T-helper 17 cell (primary cell): ENCODE measurements at regions not wholly inside any gene's neighbourhood (a gene's known extent, or its start where the extent isn't known, plus 50 kb on each side); places are given as distances from the start of the nearest gene placed in this dataset.
"Not testable (repeated sequence)": the region's sequence is repeated elsewhere in the genome, so short reads cannot be mapped to it uniquely, and the experiment has no call there.

Experiments
- ATAC-seq: fragments of 150-1000 bp; cut with Tn5 transposase; 2 replicates; pipeline ENCODE4 v1.10.0; 2021; ENCODE audit warnings: mild to moderate bottlenecking, moderate library complexity
- DNase-seq, 3 donors: peaks; one replicate each; pipeline versions ENCODE4 v3.0.0 to v3.0.0-alpha.2; 2020 to 2021
- H3K9me3 ChIP-seq: one replicate; pipeline ENCODE4 v1.7.0; 2013; ENCODE audit warnings: low read length, mild to moderate bottlenecking; ENCODE audit not compliant: control insufficient read depth, poor library complexity, severe bottlenecking
- H3K27ac Mint-ChIP-seq: one replicate; pipeline ENCODE4 v1.8.0; 2022; ENCODE audit warnings: mild to moderate bottlenecking, moderate library complexity, mixed read lengths
- H3K27me3 Mint-ChIP-seq: one replicate; pipeline ENCODE4 v1.8.0; 2022; ENCODE audit warnings: mixed read lengths
- H3K36me3 Mint-ChIP-seq: one replicate; pipeline ENCODE4 v1.8.0; 2022; ENCODE audit warnings: low read depth, mixed read lengths
- H3K4me1 Mint-ChIP-seq: one replicate; pipeline ENCODE4 v1.8.0; 2022; ENCODE audit warnings: mild to moderate bottlenecking, mixed read lengths
- H3K4me3 Mint-ChIP-seq: one replicate; pipeline ENCODE4 v1.8.0; 2022; ENCODE audit warnings: mild to moderate bottlenecking, moderate library complexity, mixed read lengths

GRCh38 chr12:107857191-107857590 lies 82.7 kb downstream of the ASCL4 start:
- no peaks in the 10 kb centered on the region for H3K9me3 ChIP-seq
- H3K4me1 Mint-ChIP-seq = no peaks in the 10 kb centered on the region
- no peaks in the 10 kb centered on the region for H3K36me3 Mint-ChIP-seq
- H3K4me3 Mint-ChIP-seq = no peak overlapping the region
- ATAC-seq (no peak), DNase-seq (no peak)
- H3K27me3 Mint-ChIP-seq = peaks cover 89% of the 10 kb centered on the region
- H3K27ac Mint-ChIP-seq = no peak overlapping the region

GRCh38 chr12:107859367-107859766 lies 84.9 kb downstream of the ASCL4 start:
- no peak overlapping the region for H3K4me3 Mint-ChIP-seq
- H3K27me3 Mint-ChIP-seq = peaks cover 94% of the 10 kb centered on the region
- no peaks in the 10 kb centered on the region for H3K9me3 ChIP-seq
- H3K27ac Mint-ChIP-seq = no peak overlapping the region
- H3K36me3 Mint-ChIP-seq = peaks cover 5% of the 10 kb centered on the region
- DNase-seq = no peak
- H3K4me1 Mint-ChIP-seq = no peaks in the 10 kb centered on the region
- ATAC-seq = no peak

GRCh38 chr12:107864235-107864634 lies 89.7 kb downstream of the ASCL4 start:
- H3K4me3 Mint-ChIP-seq = no peak overlapping the region
- no peak overlapping the region for H3K27ac Mint-ChIP-seq
- H3K9me3 ChIP-seq = no peaks in the 10 kb centered on the region
- peaks cover 74% of the 10 kb centered on the region for H3K27me3 Mint-ChIP-seq
- H3K4me1 Mint-ChIP-seq = no peaks in the 10 kb centered on the region
- H3K36me3 Mint-ChIP-seq = peaks cover 5% of the 10 kb centered on the region
- DNase-seq = no peak
- ATAC-seq = no peak

GRCh38 chr12:107864727-107865126 lies 90.2 kb downstream of the ASCL4 start:
- not testable (repeated sequence) for H3K4me1 Mint-ChIP-seq, H3K4me3 Mint-ChIP-seq, H3K27ac Mint-ChIP-seq, DNase-seq, H3K36me3 Mint-ChIP-seq, ATAC-seq, H3K9me3 ChIP-seq
- peaks cover 74% of the 10 kb centered on the region for H3K27me3 Mint-ChIP-seq

GRCh38 chr12:107873223-107873622 lies 98.7 kb downstream of the ASCL4 start:
- H3K9me3 ChIP-seq = no peaks in the 10 kb centered on the region
- no peaks in the 10 kb centered on the region for H3K4me1 Mint-ChIP-seq
- no peak for DNase-seq
- H3K27me3 Mint-ChIP-seq = peaks cover 57% of the 10 kb centered on the region
- H3K4me3 Mint-ChIP-seq = no peak overlapping the region
- no peaks in the 10 kb centered on the region for H3K36me3 Mint-ChIP-seq
- ATAC-seq = no peak
- H3K27ac Mint-ChIP-seq = no peak overlapping the region

GRCh38 chr12:107875786-107876185 lies 101.3 kb downstream of the ASCL4 start:
- ATAC-seq = no peak
- DNase-seq = no peak
- Mint-ChIP-seq H3K4me3 (no peak overlapping the region), H3K27me3 (peaks cover 52% of the 10 kb centered on the region), H3K36me3 (no peaks in the 10 kb centered on the region), H3K4me1 (no peaks in the 10 kb centered on the region), H3K27ac (no peak overlapping the region)
- no peaks in the 10 kb centered on the region for H3K9me3 ChIP-seq

GRCh38 chr12:107884769-107885694 lies 110.5 kb downstream of the ASCL4 start:
- ATAC-seq (no peak), DNase-seq (no peak)
- Mint-ChIP-seq H3K27me3 (peaks cover 51% of the 10 kb centered on the region), H3K4me1 (no peaks in the 10 kb centered on the region), H3K27ac (peak overlapping the region; percentile 54), H3K4me3 (no peak overlapping the region), H3K36me3 (no peaks in the 10 kb centered on the region)
- no peaks in the 10 kb centered on the region for H3K9me3 ChIP-seq

GRCh38 chr12:107888789-107889188 lies 114.3 kb downstream of the ASCL4 start:
- Mint-ChIP-seq H3K36me3 (no peaks in the 10 kb centered on the region), H3K27ac (no peak overlapping the region), H3K27me3 (peaks cover 41% of the 10 kb centered on the region), H3K4me3 (no peak overlapping the region), H3K4me1 (no peaks in the 10 kb centered on the region)
- ATAC-seq (no peak), DNase-seq (no peak)
- no peaks in the 10 kb centered on the region for H3K9me3 ChIP-seq

- H3K27me3 Mint-ChIP-seq = peaks cover 49% of the 10 kb centered on the region
- no peak for DNase-seq
Measured at GRCh38 chr12:107891967-107892366, 117.5 kb downstream of the ASCL4 start.

GRCh38 chr12:107894589-107894988 lies 120.1 kb downstream of the ASCL4 start:
- ATAC-seq (no peak), DNase-seq (no peak)
- Mint-ChIP-seq H3K36me3 (no peaks in the 10 kb centered on the region), H3K4me1 (no peaks in the 10 kb centered on the region), H3K4me3 (no peak overlapping the region), H3K27ac (no peak overlapping the region), H3K27me3 (peaks cover 41% of the 10 kb centered on the region)
- no peaks in the 10 kb centered on the region for H3K9me3 ChIP-seq

More at GRCh38 chr12:107891967-107892366, 117.5 kb downstream of the ASCL4 start:
- ATAC-seq = no peak
- H3K4me1 Mint-ChIP-seq = no peaks in the 10 kb centered on the region
- H3K36me3 Mint-ChIP-seq = no peaks in the 10 kb centered on the region
- H3K4me3 Mint-ChIP-seq = no peak overlapping the region
- no peaks in the 10 kb centered on the region for H3K9me3 ChIP-seq
- no peak overlapping the region for H3K27ac Mint-ChIP-seq

- Mint-ChIP-seq H3K4me3 (no peak overlapping the region), H3K4me1 (no peaks in the 10 kb centered on the region), H3K36me3 (no peaks in the 10 kb centered on the region), H3K27ac (no peak overlapping the region), H3K27me3 (peaks cover 46% of the 10 kb centered on the region)
- ATAC-seq = no peak
- no peak for DNase-seq
- H3K9me3 ChIP-seq = no peaks in the 10 kb centered on the region
Measured at GRCh38 chr12:107895966-107896365, 121.5 kb downstream of the ASCL4 start.

- Mint-ChIP-seq H3K27me3 (peaks cover 61% of the 10 kb centered on the region), H3K27ac (no peak overlapping the region), H3K4me1 (peaks cover 2% of the 10 kb centered on the region), H3K36me3 (no peaks in the 10 kb centered on the region), H3K4me3 (no peak overlapping the region)
- ATAC-seq (no peak), DNase-seq (no peak)
- no peaks in the 10 kb centered on the region for H3K9me3 ChIP-seq
Measured at GRCh38 chr12:107900588-107900987, 126.1 kb downstream of the ASCL4 start.

GRCh38 chr12:107903341-107904061 lies 129.0 kb downstream of the ASCL4 start:
- peak; percentile 46 for ATAC-seq

More at GRCh38 chr12:107903341-107904061, 129.0 kb downstream of the ASCL4 start:
- peaks cover 79% of the 10 kb centered on the region for H3K27me3 Mint-ChIP-seq
- H3K4me1 Mint-ChIP-seq = peaks cover 2% of the 10 kb centered on the region
- H3K36me3 Mint-ChIP-seq = no peaks in the 10 kb centered on the region
- H3K9me3 ChIP-seq = no peaks in the 10 kb centered on the region
- H3K4me3 Mint-ChIP-seq = peak overlapping the region; percentile 82
- no peak for DNase-seq
- no peak overlapping the region for H3K27ac Mint-ChIP-seq
